Activated T-helper 2 cell treated with anti-CD3 and anti-CD28 coated beads, Interferon-gamma antibody, Interleukin-2, Interleukin-4, amounts not matched to agents 10 μg/mL and 5 μg/mL and 100 μg/mL, durations not matched to agents 14 hours and 24 hours and 36 hours (primary cell): ENCODE measurements at regions not wholly inside any gene's neighbourhood (a gene's known extent, or its start where the extent isn't known, plus 50 kb on each side); places are given as distances from the start of the nearest gene placed in this dataset.

Experiments
- DNase-seq: peaks from one replicate; pipeline ENCODE4 v3.0.0; 2021; ENCODE audit warnings: low spot score
- H3K27ac Mint-ChIP-seq: one replicate; pipeline ENCODE4 v1.8.0; 2021; ENCODE audit warnings: mixed read lengths
- H3K27me3 Mint-ChIP-seq: one replicate; pipeline ENCODE4 v1.8.0; 2021; ENCODE audit warnings: low read depth, mixed read lengths
- H3K36me3 Mint-ChIP-seq: one replicate; pipeline ENCODE4 v1.8.0; 2021; ENCODE audit warnings: low read depth, mixed read lengths
- H3K4me1 Mint-ChIP-seq: one replicate; pipeline ENCODE4 v1.8.0; 2021; ENCODE audit warnings: low read depth, mixed read lengths
- H3K4me3 Mint-ChIP-seq: one replicate; pipeline ENCODE4 v1.8.0; 2021; ENCODE audit warnings: low read depth, mild to moderate bottlenecking, moderate library complexity, mixed read lengths
- H3K9me3 Mint-ChIP-seq: one replicate; pipeline ENCODE4 v1.8.0; 2021; ENCODE audit warnings: mixed read lengths
- intact Hi-C: fragments of 100-400 bp; cut with micrococcal nuclease; formaldehyde crosslinking; loops from one replicate; pipeline ENCODE4 v1.15.1; 2023

DNA sequence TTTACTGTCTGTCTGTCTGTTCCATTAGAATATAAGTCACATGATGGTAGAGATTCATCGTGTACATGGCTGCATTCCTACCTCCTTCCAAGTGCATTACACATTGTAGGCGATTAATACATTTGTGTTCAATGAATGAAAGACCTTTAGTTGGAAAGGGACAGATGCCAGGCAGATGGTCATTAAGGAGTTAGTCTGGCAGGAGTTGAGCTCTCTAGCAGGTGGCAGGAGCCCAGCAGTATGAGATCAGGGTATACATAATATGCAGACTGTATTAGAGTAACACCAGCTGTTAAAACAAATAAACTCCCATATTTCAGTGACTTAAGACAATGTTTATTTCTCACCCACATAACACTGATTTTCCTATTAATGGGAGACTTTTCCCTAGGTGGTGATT, 147.7 kb upstream of the LARGE1 start:
- H3K9me3 Mint-ChIP-seq, result peaks cover 43% of the 10 kb centered on the region
- no peak overlapping the region for H3K27ac Mint-ChIP-seq
- no peaks in the 10 kb centered on the region for H3K27me3 Mint-ChIP-seq
- H3K36me3 Mint-ChIP-seq, result no peaks in the 10 kb centered on the region
- H3K4me1 Mint-ChIP-seq, result no peaks in the 10 kb centered on the region
- intact Hi-C loops, result no loop called here
- no peak overlapping the region for H3K4me3 Mint-ChIP-seq
- DNase-seq, result no peak

- Mint-ChIP-seq H3K4me1 (no peaks in the 10 kb centered on the region), H3K9me3 (peaks cover 47% of the 10 kb centered on the region), H3K27me3 (no peaks in the 10 kb centered on the region), H3K27ac (no peak overlapping the region), H3K36me3 (no peaks in the 10 kb centered on the region), H3K4me3 (no peak overlapping the region)
- DNase-seq, result no peak
- intact Hi-C loops, result no loop called here
These were observed 149.8 kb upstream of the LARGE1 start for GRCh38 chr22:34070051-34070450.

DNA sequence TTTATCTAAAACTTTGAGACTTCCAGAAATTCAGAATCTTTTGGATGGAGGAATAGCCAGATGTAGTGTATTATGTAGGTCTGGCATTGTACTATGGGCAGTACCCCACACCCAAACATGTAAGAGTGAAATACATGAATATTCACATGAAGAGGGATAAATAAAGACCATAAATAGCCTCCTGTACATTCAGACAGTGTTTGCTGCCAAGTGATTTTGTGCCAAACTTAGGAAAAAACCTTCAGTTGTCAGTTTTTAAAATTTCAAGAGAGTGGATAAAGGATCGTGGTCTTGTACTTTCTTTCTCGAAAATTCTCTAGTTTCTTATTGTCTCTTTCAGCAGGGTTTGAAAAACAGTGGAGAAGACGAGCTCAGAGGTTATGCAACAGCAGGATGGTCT, 150.3 kb upstream of the LARGE1 start:
- Mint-ChIP-seq H3K4me3 (no peak overlapping the region), H3K9me3 (peaks cover 46% of the 10 kb centered on the region), H3K4me1 (no peaks in the 10 kb centered on the region), H3K27me3 (no peaks in the 10 kb centered on the region), H3K36me3 (no peaks in the 10 kb centered on the region), H3K27ac (no peak overlapping the region)
- intact Hi-C loops, result no loop called here
- DNase-seq, result no peak

GRCh38 chr22:34072585-34072984, 152.3 kb upstream of the LARGE1 start:
- Mint-ChIP-seq H3K4me3 (no peak overlapping the region), H3K4me1 (no peaks in the 10 kb centered on the region), H3K9me3 (peaks cover 39% of the 10 kb centered on the region), H3K27me3 (no peaks in the 10 kb centered on the region), H3K27ac (no peak overlapping the region), H3K36me3 (no peaks in the 10 kb centered on the region)
- no peak for DNase-seq
- intact Hi-C loops, result no loop called here

DNA sequence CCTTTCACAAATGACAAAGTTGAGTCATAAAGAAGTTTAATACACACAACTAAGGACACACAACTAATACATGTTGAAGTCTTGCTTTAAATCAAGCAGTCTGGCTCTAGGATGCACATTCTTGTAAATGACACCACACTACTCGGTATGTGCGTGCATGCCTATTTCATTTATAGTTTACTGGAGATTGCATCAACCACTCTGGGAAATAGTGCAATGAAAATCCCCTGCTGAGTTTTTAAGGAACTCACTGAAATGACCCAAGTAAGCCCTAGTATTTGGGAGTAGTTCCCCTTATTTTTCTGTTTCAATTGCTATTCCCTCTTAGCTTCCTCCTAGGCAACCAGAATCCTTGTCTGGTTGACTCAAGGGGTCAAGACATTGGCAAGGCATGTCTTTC, 160.2 kb upstream of the LARGE1 start:
- Mint-ChIP-seq H3K36me3 (no peaks in the 10 kb centered on the region), H3K27ac (no peak overlapping the region), H3K9me3 (peaks cover 38% of the 10 kb centered on the region), H3K27me3 (no peaks in the 10 kb centered on the region), H3K4me3 (no peak overlapping the region), H3K4me1 (no peaks in the 10 kb centered on the region)
- intact Hi-C loops, result no loop called here
- no peak for DNase-seq

DNA sequence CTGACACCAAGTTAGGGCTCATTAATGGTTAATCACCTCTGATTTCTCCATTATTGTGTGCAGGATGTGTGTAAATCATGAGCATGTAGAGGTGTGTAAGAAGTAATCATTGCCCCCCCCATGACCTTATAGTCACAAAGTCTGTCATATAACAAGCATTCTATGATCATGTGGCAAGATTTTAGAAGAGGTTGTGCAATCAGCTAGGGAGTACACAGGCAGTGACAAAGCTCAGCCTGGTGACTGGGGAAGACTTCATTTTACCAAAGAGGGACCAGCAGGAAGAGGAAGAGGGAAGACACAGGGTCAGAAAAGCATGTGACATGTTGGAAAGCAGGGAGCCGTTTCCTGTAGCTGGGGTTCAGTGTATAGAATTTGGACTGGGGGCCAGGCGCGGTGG, 176.5 kb upstream of the LARGE1 start:
- Mint-ChIP-seq H3K9me3 (peaks cover 52% of the 10 kb centered on the region), H3K36me3 (no peaks in the 10 kb centered on the region), H3K4me3 (no peak overlapping the region), H3K4me1 (no peaks in the 10 kb centered on the region), H3K27me3 (no peaks in the 10 kb centered on the region), H3K27ac (no peak overlapping the region)
- DNase-seq, result no peak
- intact Hi-C loops, result no loop called here

DNA sequence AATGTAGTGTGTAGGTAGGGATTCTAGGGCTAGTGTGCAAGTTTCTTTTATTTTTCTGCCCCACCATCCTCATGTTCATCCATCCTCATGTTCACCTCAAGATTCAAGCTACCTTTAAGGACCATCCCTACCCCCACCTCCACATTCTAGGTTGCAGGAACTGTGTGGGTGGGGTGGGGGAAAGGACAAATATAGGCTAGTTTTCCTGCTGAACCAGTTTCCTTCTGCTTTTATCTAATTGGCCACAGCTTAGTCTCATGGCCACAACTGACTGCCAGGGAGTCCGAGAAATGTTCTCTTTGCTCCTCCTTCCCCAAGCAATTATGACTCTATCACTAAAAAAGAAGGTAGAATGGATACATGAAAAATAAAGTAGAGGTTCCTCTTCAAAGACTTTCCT, 179.0 kb upstream of the LARGE1 start:
- H3K36me3 Mint-ChIP-seq, result no peaks in the 10 kb centered on the region
- no peaks in the 10 kb centered on the region for H3K27me3 Mint-ChIP-seq
- intact Hi-C loops, result no loop called here
- no peaks in the 10 kb centered on the region for H3K4me1 Mint-ChIP-seq
- no peak overlapping the region for H3K4me3 Mint-ChIP-seq
- H3K27ac Mint-ChIP-seq, result no peak overlapping the region
- DNase-seq, result no peak
- peaks cover 41% of the 10 kb centered on the region for H3K9me3 Mint-ChIP-seq

- H3K27ac Mint-ChIP-seq, result no peak overlapping the region
- H3K4me3 Mint-ChIP-seq, result no peak overlapping the region
- DNase-seq, result no peak
- H3K27me3 Mint-ChIP-seq, result no peaks in the 10 kb centered on the region
- no peaks in the 10 kb centered on the region for H3K36me3 Mint-ChIP-seq
- intact Hi-C loops, result no loop called here
- no peaks in the 10 kb centered on the region for H3K4me1 Mint-ChIP-seq
- peaks cover 23% of the 10 kb centered on the region for H3K9me3 Mint-ChIP-seq
These were observed 182.4 kb upstream of the LARGE1 start for GRCh38 chr22:34102633-34103032.

DNA sequence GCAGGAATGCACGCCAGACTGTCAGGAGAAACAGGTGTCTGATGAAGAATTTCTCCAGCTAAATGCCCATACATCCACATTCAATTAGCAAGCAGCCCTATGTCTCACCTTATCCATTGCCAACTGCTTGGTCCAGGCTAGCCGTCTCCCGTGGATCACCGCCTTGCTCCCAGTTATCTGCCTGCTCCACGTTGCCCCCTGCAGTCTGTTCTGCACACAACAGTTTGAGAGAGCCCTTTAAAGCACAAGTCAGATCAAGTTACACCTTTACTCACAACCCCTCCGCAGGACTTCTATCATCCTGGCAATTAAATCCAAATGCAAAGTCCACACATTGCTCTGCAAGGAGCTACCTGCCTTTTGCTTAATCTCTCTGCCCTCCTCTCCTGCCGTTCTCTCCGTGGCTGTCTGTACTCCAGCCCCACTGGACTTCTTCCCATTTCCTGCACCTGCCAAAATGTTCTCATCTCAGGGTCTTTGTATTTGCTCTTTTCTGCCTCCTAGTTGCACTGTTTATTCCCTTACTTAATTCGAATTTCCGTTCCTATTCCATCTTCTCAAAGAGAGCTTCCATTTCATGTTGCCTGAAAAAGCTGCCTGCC, 185.3 kb upstream of the LARGE1 start:
- intact Hi-C loops, result no loop called here
- no peaks in the 10 kb centered on the region for H3K4me1 Mint-ChIP-seq
- H3K9me3 Mint-ChIP-seq, result peaks cover 17% of the 10 kb centered on the region
- H3K27me3 Mint-ChIP-seq, result no peaks in the 10 kb centered on the region
- H3K36me3 Mint-ChIP-seq, result no peaks in the 10 kb centered on the region
- no peak overlapping the region for H3K4me3 Mint-ChIP-seq
- DNase-seq, result no peak
- no peak overlapping the region for H3K27ac Mint-ChIP-seq

- Mint-ChIP-seq H3K27ac (no peak overlapping the region), H3K9me3 (peaks cover 9% of the 10 kb centered on the region), H3K27me3 (no peaks in the 10 kb centered on the region), H3K36me3 (no peaks in the 10 kb centered on the region), H3K4me1 (no peaks in the 10 kb centered on the region), H3K4me3 (no peak overlapping the region)
- no peak for DNase-seq
- intact Hi-C loops, result no loop called here
These were observed 187.9 kb upstream of the LARGE1 start for GRCh38 chr22:34108168-34108567.

GRCh38 chr22:34111210-34111824, 191.0 kb upstream of the LARGE1 start:
- Mint-ChIP-seq H3K4me1 (no peaks in the 10 kb centered on the region), H3K4me3 (no peak overlapping the region), H3K27ac (no peak overlapping the region), H3K9me3 (peaks cover 9% of the 10 kb centered on the region), H3K27me3 (no peaks in the 10 kb centered on the region), H3K36me3 (no peaks in the 10 kb centered on the region)
- no peak for DNase-seq
- intact Hi-C loops, result no loop called here

DNA sequence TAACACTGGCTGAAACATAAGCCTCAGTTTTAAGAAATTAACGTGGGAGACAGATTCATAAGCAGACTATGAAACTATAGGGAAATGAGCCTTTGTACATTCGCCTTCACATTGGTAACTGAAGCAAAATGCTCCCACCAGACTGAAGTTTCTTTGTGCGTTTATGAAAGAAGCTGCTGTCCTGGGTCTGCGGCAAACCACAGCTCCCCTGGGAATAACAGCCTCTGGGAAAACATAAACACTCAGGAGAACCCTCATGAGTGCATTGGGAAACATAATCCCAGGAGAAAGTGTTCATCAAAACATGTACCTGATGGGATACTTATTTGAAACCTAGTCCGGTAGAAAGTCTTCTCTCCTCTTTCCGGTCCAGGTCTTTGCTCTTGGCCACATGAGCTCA, 193.1 kb upstream of the LARGE1 start:
- Mint-ChIP-seq H3K27me3 (no peaks in the 10 kb centered on the region), H3K27ac (no peak overlapping the region), H3K4me1 (no peaks in the 10 kb centered on the region), H3K9me3 (peaks cover 13% of the 10 kb centered on the region), H3K36me3 (no peaks in the 10 kb centered on the region), H3K4me3 (no peak overlapping the region)
- intact Hi-C loops, result no loop called here
- no peak for DNase-seq

- DNase-seq, result no peak
- H3K36me3 Mint-ChIP-seq, result no peaks in the 10 kb centered on the region
- no peak overlapping the region for H3K27ac Mint-ChIP-seq
- H3K27me3 Mint-ChIP-seq, result no peaks in the 10 kb centered on the region
- H3K4me3 Mint-ChIP-seq, result no peak overlapping the region
- peaks cover 11% of the 10 kb centered on the region for H3K9me3 Mint-ChIP-seq
- intact Hi-C loops, result no loop called here
- no peaks in the 10 kb centered on the region for H3K4me1 Mint-ChIP-seq
These were observed 194.1 kb upstream of the LARGE1 start for GRCh38 chr22:34114406-34114805.

- H3K36me3 Mint-ChIP-seq, result no peaks in the 10 kb centered on the region
- peaks cover 11% of the 10 kb centered on the region for H3K9me3 Mint-ChIP-seq
- no peak overlapping the region for H3K4me3 Mint-ChIP-seq
- DNase-seq, result no peak
- H3K27me3 Mint-ChIP-seq, result no peaks in the 10 kb centered on the region
- no peaks in the 10 kb centered on the region for H3K4me1 Mint-ChIP-seq
- intact Hi-C loops, result no loop called here
- no peak overlapping the region for H3K27ac Mint-ChIP-seq
These were observed 195.4 kb upstream of the LARGE1 start for GRCh38 chr22:34115722-34116121.
